HFF-Myc (cell line): ENCODE measurements at regions not wholly inside any gene's neighbourhood (a gene's known extent, or its start where the extent isn't known, plus 50 kb on each side); places are given as distances from the start of the nearest gene placed in this dataset.

Source experiments
- DNase-seq: peaks from one replicate; pipeline ENCODE4 v3.0.0-alpha.2; 2011; ENCODE audit warnings: low read depth; ENCODE audit errors: extremely low read depth
- H3K4me3 ChIP-seq: replicated peaks from 2 replicates; pipeline ENCODE4 v1.5.1; 2011; ENCODE audit warnings: low read depth, mild to moderate bottlenecking, control low read depth, low read length
- TF ChIP-seq, protein P1 (sequence below): IDR thresholded peaks from 2 replicates; pipeline ENCODE4 v1.5.1; 2012; ENCODE audit warnings: mild to moderate bottlenecking, low read depth, low read length, control low read depth; ENCODE audit errors: missing control alignments

DNA sequence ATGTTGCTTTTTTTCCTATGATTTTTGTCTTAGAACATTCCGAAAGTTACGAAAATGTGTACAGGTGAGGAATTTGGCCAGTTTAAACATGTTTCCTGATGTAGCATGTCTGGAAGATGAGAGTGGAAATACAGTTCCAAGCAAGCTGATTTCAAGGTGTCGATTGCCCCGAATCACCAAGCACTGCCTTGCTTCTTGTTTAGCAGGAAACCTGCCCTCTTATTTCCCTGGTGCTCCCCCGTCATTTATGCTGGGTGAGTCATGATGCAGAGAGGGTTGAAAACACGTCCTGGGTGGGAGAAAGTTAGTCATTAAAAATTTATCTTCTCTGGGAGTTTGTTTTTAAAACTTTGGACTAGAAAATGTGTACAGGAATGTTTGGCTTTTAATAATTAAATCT is 608.6 kb upstream of the EEF2KMT start:
- no peak for DNase-seq

DNA sequence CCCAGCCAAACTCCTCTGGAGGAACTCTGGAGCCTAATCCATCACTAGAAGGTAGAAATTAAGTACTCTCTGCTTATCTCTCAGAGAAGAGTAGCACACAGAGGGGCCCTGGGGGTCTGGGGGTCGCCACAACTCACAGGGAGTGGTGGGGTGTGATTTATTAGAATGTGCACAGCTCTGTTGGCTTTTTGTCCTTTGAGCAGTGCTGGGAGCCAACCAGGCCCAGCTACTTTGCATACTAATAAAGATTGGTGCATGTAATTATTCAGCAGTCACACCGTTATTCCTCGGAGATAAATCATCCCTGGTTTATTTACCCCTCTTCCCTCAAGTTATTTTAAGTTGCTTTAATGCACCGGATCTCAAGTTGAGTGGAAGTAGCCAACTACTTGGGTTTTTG is 606.7 kb upstream of the EEF2KMT start:
- TF ChIP-seq, protein P1, sequence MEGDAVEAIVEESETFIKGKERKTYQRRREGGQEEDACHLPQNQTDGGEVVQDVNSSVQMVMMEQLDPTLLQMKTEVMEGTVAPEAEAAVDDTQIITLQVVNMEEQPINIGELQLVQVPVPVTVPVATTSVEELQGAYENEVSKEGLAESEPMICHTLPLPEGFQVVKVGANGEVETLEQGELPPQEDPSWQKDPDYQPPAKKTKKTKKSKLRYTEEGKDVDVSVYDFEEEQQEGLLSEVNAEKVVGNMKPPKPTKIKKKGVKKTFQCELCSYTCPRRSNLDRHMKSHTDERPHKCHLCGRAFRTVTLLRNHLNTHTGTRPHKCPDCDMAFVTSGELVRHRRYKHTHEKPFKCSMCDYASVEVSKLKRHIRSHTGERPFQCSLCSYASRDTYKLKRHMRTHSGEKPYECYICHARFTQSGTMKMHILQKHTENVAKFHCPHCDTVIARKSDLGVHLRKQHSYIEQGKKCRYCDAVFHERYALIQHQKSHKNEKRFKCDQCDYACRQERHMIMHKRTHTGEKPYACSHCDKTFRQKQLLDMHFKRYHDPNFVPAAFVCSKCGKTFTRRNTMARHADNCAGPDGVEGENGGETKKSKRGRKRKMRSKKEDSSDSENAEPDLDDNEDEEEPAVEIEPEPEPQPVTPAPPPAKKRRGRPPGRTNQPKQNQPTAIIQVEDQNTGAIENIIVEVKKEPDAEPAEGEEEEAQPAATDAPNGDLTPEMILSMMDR: no peak
- no peak for DNase-seq
- no peak overlapping the region for H3K4me3 ChIP-seq

More for the DNA sequence above, 608.6 kb upstream of the EEF2KMT start:
- TF ChIP-seq, protein P1: no peak
- H3K4me3 ChIP-seq: no peak overlapping the region

DNA sequence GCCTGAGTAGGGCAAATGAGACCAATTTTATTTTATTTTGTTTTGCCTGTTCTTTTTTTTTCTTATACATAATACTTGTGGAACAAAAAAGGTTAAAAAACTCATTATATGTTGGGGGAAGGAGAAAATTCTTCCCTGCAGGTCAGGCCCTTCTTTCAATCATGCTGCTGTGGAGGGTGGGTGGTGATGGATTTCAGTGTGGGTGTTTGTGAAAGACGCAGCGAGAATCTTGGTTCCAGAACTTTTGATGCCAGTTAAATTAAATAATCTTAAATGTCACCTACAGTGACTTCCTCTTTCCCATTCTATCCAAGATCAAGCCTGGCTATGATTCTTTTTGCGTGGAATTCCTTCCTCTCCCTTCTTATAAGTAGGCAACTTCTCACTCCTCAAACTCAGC is 595.8 kb upstream of the EEF2KMT start:
- TF ChIP-seq, protein P1: no peak
- no peak for DNase-seq
- no peak overlapping the region for H3K4me3 ChIP-seq

DNA sequence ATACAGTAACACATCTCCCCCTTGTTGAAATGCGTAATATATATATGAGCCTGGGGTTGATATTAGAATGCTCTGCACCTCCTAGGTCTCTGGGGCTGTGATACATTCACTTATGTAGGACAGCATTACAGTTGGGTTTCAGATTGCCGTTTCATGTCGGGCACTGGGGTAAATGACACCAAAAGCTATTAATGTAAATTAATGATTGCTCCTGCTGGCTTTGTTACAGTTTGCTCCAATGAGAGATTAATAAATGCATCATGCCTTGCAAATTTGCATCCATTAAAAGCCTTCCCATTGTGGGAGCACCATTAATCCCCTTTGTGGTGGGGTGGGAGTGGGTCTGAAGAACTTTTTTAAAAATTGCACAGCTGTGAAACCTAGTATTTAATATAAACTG is 584.4 kb upstream of the EEF2KMT start:
- DNase-seq: no peak
- H3K4me3 ChIP-seq: no peak overlapping the region
- TF ChIP-seq, protein P1: no peak

DNA sequence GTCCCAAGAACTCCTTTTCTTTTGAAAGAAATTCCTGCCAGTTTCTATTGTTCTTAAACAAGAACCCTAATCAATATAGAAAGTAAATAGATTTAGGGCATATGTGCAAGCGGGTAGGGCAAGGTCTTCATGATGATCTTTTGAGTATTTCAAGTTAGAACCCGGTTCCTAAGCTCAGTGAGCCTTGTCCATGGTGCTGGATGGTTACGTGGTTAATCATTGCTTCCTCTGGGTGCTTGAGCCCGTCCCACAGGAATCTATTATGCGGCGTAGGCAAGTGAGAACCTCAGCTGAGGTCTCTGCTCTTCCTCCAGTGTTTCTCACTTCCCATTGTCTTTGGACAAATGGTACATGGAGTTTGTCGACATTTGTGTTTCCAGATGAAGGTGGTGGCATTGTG is 580.8 kb upstream of the EEF2KMT start:
- TF ChIP-seq, protein P1: no peak
- DNase-seq: no peak
- no peak overlapping the region for H3K4me3 ChIP-seq

DNA sequence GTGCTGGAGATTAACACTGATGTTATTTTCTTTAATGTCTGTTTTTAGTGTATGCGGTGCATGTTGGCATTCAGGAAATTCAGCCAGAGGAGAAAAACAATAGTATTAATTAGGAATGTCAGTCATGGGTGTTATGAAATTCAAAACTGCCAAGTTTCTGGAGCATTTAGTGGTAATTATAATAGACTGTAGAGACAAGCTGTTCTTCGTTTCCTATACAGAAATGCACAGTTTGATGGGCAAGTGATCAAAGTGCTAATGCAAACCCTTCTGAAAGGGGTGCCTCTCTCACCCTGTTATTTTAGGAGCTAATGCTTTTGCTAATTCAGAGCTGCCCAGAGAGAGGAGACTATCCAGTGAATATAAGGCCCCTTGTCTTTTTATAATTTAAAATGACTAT is 573.8 kb upstream of the EEF2KMT start:
- TF ChIP-seq, protein P1: no peak
- DNase-seq: no peak
- no peak overlapping the region for H3K4me3 ChIP-seq

DNA sequence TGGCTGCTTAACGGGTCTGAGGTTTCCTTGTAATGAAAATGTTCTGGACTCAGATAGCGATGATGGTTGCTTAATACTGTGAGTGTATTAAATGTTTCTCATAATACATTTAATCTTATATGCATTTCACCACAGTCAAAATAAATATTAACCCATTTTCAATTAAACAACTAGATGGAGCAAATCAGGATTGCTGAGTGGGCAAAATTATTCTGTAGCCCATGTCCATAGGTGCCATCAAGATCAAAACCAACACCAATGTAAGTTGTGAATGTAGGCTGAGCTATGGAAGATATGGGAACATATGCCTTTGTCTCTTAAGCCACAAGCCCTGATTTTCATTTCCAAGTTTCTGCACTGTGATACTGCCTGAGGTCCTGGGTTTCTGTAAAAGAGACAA is 572.6 kb upstream of the EEF2KMT start:
- DNase-seq: no peak
- no peak overlapping the region for H3K4me3 ChIP-seq
- TF ChIP-seq, protein P1: no peak
